ENCODE measurements at regions not wholly inside any gene's neighbourhood (a gene's known extent, or its start where the extent isn't known, plus 50 kb on each side); places are given as distances from the start of the nearest gene placed in this dataset.

- no peak overlapping the region for H2AFZ ChIP-seq (ENCODE audit: control insufficient read depth, low read depth, low read length)
- ChIA-PET SMC1A (ENCODE audit: uncharacterized antibody, unreplicated experiment) (no interaction called here), CTCF (no interaction called here), RAD21 (ENCODE audit: unreplicated experiment) (no interaction called here), POLR2A (interaction anchor here (0.6 kb wide), 1 partner anchor 153 kb away, joined by 3 read pairs; no protein-coding TSS in a partner anchor)
- FAIRE-seq (no peak), DNase-seq (ENCODE audit: low read depth, low spot score) (no peak), ATAC-seq (no peak)
- no peaks in the 10 kb centered on the region for H3K36me3 ChIP-seq (ENCODE audit: control insufficient read depth in 2 of 2, insufficient read depth in 2 of 2, low read length in 1 of 2)
- in situ Hi-C loops (cut with MboI) = no loop called here
- no peaks in the 10 kb centered on the region for H3K79me2 ChIP-seq (ENCODE audit: control insufficient read depth, insufficient read depth, low read length)
- H3K4me3 ChIP-seq = no peak overlapping the region
- no peak overlapping the region for H3K27ac ChIP-seq (ENCODE audit: control insufficient read depth, insufficient read depth)
- no peak overlapping the region for H3K4me2 ChIP-seq (ENCODE audit: control insufficient read depth, insufficient read depth)
- intact Hi-C loops (cut with micrococcal nuclease; ENCODE audit: unreplicated experiment) = no loop called here
- H3K9ac ChIP-seq (ENCODE audit: control insufficient read depth, insufficient read depth, low read length) = no peak overlapping the region
- peaks cover 0 to 3% of the 10 kb centered on the region in 2 experiments; a peak in 2 of 4 replicates for H3K27me3 ChIP-seq (replicated peaks in 1 of 2; ENCODE audit: control insufficient read depth in 2 of 2, insufficient read depth in 2 of 2, low read length in 1 of 2)
- H3K9me3 ChIP-seq (replicated peaks; ENCODE audit: control insufficient read depth, insufficient read depth, low read length) = no peaks in the 10 kb centered on the region
- no peaks in the 10 kb centered on the region for H3K4me1 ChIP-seq (ENCODE audit: control insufficient read depth, insufficient read depth, low read length)
- no peak for TF ChIP-seq POLR2AphosphoS2 (IDR thresholded peaks at IDR 0.05; ENCODE audit: low read depth, low read length)
- no peak for TF ChIP-seq RAD51 (IDR thresholded peaks at IDR 0.05)
- TF ChIP-seq MEF2B (IDR thresholded peaks at IDR 0.05; ENCODE audit: partially characterized antibody, poor library complexity, severe bottlenecking) = no peak
- no peak for TF ChIP-seq ASH2L (IDR thresholded peaks at IDR 0.05; ENCODE audit: borderline replicate concordance, low read depth)
- TF ChIP-seq ATF2 (IDR thresholded peaks at IDR 0.05; ENCODE audit: low read length) = no peak
- TF ChIP-seq CHD4 (IDR thresholded peaks at IDR 0.05) = no peak
- no peak for TF ChIP-seq HDAC6 (IDR thresholded peaks at IDR 0.05; ENCODE audit: unreplicated experiment)
- TF ChIP-seq MAX (IDR thresholded peaks at IDR 0.05; ENCODE audit: low read depth, low read length) = no peak
- TF ChIP-seq MTA2 (IDR thresholded peaks at IDR 0.05; ENCODE audit: low read depth) = no peak
- no peak for TF ChIP-seq CREB1 (IDR thresholded peaks at IDR 0.05; ENCODE audit: low read depth)
- no peak for TF ChIP-seq MYB (IDR thresholded peaks at IDR 0.05; ENCODE audit: borderline replicate concordance, low read depth, low read length)
- no peak for TF ChIP-seq USF1 (IDR thresholded peaks at IDR 0.05; ENCODE audit: borderline replicate concordance, extremely low read length, insufficient read depth, low read depth, low read length)
- no peak for TF ChIP-seq FOXK2 (IDR thresholded peaks at IDR 0.05)
- no peak for TF ChIP-seq BACH1 (IDR thresholded peaks at IDR 0.05; ENCODE audit: borderline replicate concordance)
- TF ChIP-seq ZSCAN29 (IDR thresholded peaks at IDR 0.05) = no peak
- TF ChIP-seq DPF2 (IDR thresholded peaks at IDR 0.05) = no peak
- no peak for TF ChIP-seq KDM1A (IDR thresholded peaks at IDR 0.05; ENCODE audit: borderline replicate concordance)
- WGBS (ENCODE audit: insufficient coverage, insufficient replicate concordance, low lambda C conversion rate, missing lambda C conversion rate) = 55% methylated on average over 7 of the region's 7 CpGs
- H4K20me1 ChIP-seq (ENCODE audit: control insufficient read depth, insufficient read depth) = no peaks in the 10 kb centered on the region
- no TSS peak for BruUV-seq (replicated peaks)
Measured at GRCh38 chr12:111122458-111122878, 202.1 kb upstream of the MYL2 start.
